DOHH2 (cell line): ENCODE measurements at regions not wholly inside any gene's neighbourhood (a gene's known extent, or its start where the extent isn't known, plus 50 kb on each side); places are given as distances from the start of the nearest gene placed in this dataset.

Experiments used
- H3F3A ChIP-seq: fragments of 200-600 bp; sonication (generic), shearing (Covaris generic); 2 replicates; pipeline ENCODE4 v1.6.0; 2016; ENCODE audit warnings: antibody characterized with exemption, mild to moderate bottlenecking; ENCODE audit not compliant: control insufficient read depth, insufficient read depth
- H3K27ac ChIP-seq: fragments of 200-600 bp; sonication (generic); 2 replicates; pipeline ENCODE4 v1.5.1; 2014; ENCODE audit warnings: low read depth, mild to moderate bottlenecking, low read length, moderate library complexity
- H3K27me3 ChIP-seq: fragments of 200-600 bp; sonication (generic); 2 replicates; pipeline ENCODE4 v1.6.1; 2014; ENCODE audit warnings: mild to moderate bottlenecking, low read length, mixed read lengths; ENCODE audit not compliant: control insufficient read depth
- H3K36me3 ChIP-seq: fragments of 200-600 bp; sonication (generic); 2 replicates; pipeline ENCODE4 v1.6.1; 2014; ENCODE audit warnings: mild to moderate bottlenecking, low read length, moderate library complexity, mixed read lengths; ENCODE audit not compliant: control insufficient read depth
- H3K4me1 ChIP-seq: fragments of 200-600 bp; sonication (generic); 2 replicates; pipeline ENCODE4 v1.6.1; 2014; ENCODE audit warnings: mild to moderate bottlenecking, low read length, mixed read lengths; ENCODE audit not compliant: control insufficient read depth
- H3K4me2 ChIP-seq: fragments of 200-600 bp; sonication (generic); 2 replicates; pipeline ENCODE4 v1.6.0; 2014; ENCODE audit warnings: mild to moderate bottlenecking, low read length, moderate library complexity
- H3K4me3 ChIP-seq: fragments of 200-600 bp; sonication (generic); 2 replicates; pipeline ENCODE4 v1.5.1; 2014; ENCODE audit warnings: mild to moderate bottlenecking, low read length, mixed read lengths
- H3K79me2 ChIP-seq: fragments of 200-600 bp; sonication (generic); 2 replicates; pipeline ENCODE4 v1.6.1; 2014; ENCODE audit warnings: mild to moderate bottlenecking, low read length, mixed read lengths; ENCODE audit not compliant: control insufficient read depth
- H3K9me2 ChIP-seq: fragments of 200-600 bp; sonication (generic); replicated peaks from 2 replicates; pipeline ENCODE4 v1.6.1; 2014; ENCODE audit warnings: mild to moderate bottlenecking, low read length, mixed read lengths; ENCODE audit not compliant: control insufficient read depth
- H3K9me3 ChIP-seq: fragments of 200-600 bp; sonication (generic); 2 replicates; pipeline ENCODE4 v1.6.1; 2014; ENCODE audit warnings: antibody characterized with exemption, low read length, mixed read lengths; ENCODE audit not compliant: control insufficient read depth, insufficient read depth
- H4K20me1 ChIP-seq: fragments of 200-600 bp; sonication (generic); 2 replicates; pipeline ENCODE4 v1.6.0; 2014; ENCODE audit warnings: low read depth, mild to moderate bottlenecking, antibody characterized with exemption, low read length, moderate library complexity; ENCODE audit not compliant: control insufficient read depth, insufficient read depth
- EZH2phosphoT487 ChIP-seq: fragments of 200-600 bp; sonication (generic); IDR thresholded peaks from 2 replicates; pipeline ENCODE4 v1.6.1; 2017; ENCODE audit warnings: borderline replicate concordance, mild to moderate bottlenecking, antibody characterized with exemption, low read length, moderate library complexity, mixed read lengths
- TF ChIP-seq, protein P1 (sequence below): fragments of 200-600 bp; sonication (generic); IDR thresholded peaks from one replicate; pipeline ENCODE4 v1.5.1; 2014; ENCODE audit warnings: antibody characterized with exemption, mild to moderate bottlenecking, low read depth, low read length; ENCODE audit not compliant: poor library complexity, severe bottlenecking

DNA sequence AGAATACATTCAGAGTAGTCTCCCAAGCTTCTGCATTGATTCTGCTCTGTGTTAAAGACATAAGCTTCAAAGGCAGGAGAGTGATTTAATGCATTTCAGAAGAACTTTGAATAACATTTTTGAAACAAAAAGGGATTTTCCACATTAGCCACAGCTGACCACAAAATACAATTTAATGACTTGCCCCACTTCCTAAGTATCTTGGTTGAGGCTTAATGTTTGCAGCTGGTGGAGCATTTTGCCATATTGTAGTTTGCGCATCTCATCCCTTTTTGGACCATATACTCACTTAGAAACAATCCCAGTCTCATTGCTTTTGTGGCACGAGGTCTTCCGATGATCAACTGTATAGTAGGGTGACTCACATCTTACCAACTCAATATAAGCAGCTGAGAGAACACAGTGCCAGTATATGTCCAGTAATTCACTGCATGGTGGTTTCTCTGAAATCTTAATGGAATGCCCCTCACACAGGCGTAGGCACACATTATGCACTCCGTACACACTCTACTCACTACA lies 455.8 kb upstream of the PTGER4 start:
- Histone ChIP-seq H3K9me3 (no peaks in the 10 kb centered on the region), H3K27ac (no peak overlapping the region), H3K4me1 (no peaks in the 10 kb centered on the region), H3K9me2 (no peaks in the 10 kb centered on the region), H3K79me2 (no peaks in the 10 kb centered on the region), H3K4me2 (no peak overlapping the region), H3K27me3 (peaks cover 17% of the 10 kb centered on the region), H4K20me1 (no peaks in the 10 kb centered on the region), H3K36me3 (no peaks in the 10 kb centered on the region), H3F3A (no peaks in the 10 kb centered on the region), H3K4me3 (no peak overlapping the region)
- TF ChIP-seq, protein P1, sequence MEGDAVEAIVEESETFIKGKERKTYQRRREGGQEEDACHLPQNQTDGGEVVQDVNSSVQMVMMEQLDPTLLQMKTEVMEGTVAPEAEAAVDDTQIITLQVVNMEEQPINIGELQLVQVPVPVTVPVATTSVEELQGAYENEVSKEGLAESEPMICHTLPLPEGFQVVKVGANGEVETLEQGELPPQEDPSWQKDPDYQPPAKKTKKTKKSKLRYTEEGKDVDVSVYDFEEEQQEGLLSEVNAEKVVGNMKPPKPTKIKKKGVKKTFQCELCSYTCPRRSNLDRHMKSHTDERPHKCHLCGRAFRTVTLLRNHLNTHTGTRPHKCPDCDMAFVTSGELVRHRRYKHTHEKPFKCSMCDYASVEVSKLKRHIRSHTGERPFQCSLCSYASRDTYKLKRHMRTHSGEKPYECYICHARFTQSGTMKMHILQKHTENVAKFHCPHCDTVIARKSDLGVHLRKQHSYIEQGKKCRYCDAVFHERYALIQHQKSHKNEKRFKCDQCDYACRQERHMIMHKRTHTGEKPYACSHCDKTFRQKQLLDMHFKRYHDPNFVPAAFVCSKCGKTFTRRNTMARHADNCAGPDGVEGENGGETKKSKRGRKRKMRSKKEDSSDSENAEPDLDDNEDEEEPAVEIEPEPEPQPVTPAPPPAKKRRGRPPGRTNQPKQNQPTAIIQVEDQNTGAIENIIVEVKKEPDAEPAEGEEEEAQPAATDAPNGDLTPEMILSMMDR = no peak
- no peak for TF ChIP-seq EZH2phosphoT487

DNA sequence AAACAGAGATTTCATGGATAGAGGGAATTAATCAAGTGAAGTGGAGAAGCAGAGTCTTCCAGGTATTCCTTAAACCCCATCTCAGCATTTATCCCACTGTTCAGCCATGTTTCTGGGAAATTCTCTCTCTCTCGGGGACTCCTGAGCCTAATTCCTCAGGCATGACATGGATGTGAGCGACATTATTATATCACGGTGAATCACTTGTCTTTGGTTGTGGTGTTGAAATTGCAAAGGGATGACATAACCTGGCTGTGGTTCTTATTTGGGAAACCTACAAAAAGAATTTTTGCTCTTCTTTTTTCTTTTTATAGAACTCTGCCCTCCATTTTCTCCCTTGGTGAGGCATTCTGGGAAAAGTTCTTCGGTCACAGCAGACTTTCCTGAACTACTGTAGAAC lies 457.9 kb upstream of the PTGER4 start:
- H4K20me1 ChIP-seq = no peaks in the 10 kb centered on the region
- H3K36me3 ChIP-seq = no peaks in the 10 kb centered on the region
- peaks cover 13% of the 10 kb centered on the region for H3K27me3 ChIP-seq
- no peak overlapping the region for H3K4me2 ChIP-seq
- TF ChIP-seq EZH2phosphoT487 = no peak
- TF ChIP-seq, protein P1 = no peak
- no peaks in the 10 kb centered on the region for H3K4me1 ChIP-seq
- H3F3A ChIP-seq = no peaks in the 10 kb centered on the region
- no peaks in the 10 kb centered on the region for H3K9me3 ChIP-seq
- H3K9me2 ChIP-seq = no peaks in the 10 kb centered on the region
- no peak overlapping the region for H3K4me3 ChIP-seq
- no peak overlapping the region for H3K27ac ChIP-seq
- no peaks in the 10 kb centered on the region for H3K79me2 ChIP-seq

DNA sequence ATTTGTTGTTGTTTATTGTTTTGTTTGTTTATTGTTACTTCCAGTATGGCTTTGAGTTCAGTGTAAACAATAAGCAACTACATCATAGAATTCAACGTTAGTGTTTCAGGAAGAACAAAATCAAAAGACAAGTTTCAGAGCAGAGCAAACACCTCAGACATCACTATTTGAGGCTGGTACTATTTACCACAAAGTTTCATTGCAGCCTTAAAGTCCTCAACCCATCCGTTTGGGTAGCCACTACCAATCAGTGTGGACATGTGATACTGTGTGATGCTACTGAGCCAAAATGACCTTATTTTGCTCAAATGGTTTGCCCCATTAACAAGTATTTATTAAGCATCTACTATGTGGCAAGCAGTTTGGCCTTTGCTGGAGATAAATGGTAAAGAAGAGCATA lies 458.5 kb upstream of the PTGER4 start:
- TF ChIP-seq EZH2phosphoT487 = no peak
- TF ChIP-seq, protein P1 = no peak
- H3K27me3 ChIP-seq = peaks cover 12% of the 10 kb centered on the region
- H3K79me2 ChIP-seq = no peaks in the 10 kb centered on the region
- H3K4me2 ChIP-seq = no peak overlapping the region
- no peaks in the 10 kb centered on the region for H3K9me3 ChIP-seq
- H3K4me3 ChIP-seq = no peak overlapping the region
- H3K27ac ChIP-seq = no peak overlapping the region
- H3K4me1 ChIP-seq = no peaks in the 10 kb centered on the region
- H3K36me3 ChIP-seq = no peaks in the 10 kb centered on the region
- H3F3A ChIP-seq = no peaks in the 10 kb centered on the region
- H4K20me1 ChIP-seq = no peaks in the 10 kb centered on the region
- H3K9me2 ChIP-seq = no peaks in the 10 kb centered on the region
